CD4-positive, alpha-beta T cell treated with Interleukin-15 for 4 hours (primary cell): ENCODE measurements at regions not wholly inside any gene's neighbourhood (a gene's known extent, or its start where the extent isn't known, plus 50 kb on each side); places are given as distances from the start of the nearest gene placed in this dataset.
"Not testable (repeated sequence)": the region's sequence is repeated elsewhere in the genome, so short reads cannot be mapped to it uniquely, and the experiment has no call there.

Experiments used
- DNase-seq: peaks from one replicate; pipeline ENCODE4 v3.0.0-alpha.2; 2020; ENCODE audit warnings: low spot score

DNA sequence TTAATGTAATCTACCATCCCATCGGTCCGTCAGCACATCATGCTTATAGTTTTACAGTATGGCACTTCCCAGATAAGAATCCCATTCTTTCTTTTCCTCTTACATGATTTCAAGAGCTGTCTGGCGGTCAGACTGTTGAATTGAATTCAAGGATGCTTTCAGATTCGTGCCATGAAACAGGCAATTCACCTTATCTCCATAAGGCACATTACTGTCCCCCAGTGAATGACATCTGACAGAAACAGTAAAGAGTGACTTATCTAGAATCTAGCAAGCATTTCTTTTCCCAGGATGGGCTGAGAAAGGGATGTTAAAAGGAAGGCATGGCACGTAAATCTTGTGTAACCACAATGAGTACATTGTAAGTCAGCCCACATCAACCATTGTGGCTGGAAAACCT, 61.1 kb upstream of the SEM1 start:
- DNase-seq, result no peak

DNA sequence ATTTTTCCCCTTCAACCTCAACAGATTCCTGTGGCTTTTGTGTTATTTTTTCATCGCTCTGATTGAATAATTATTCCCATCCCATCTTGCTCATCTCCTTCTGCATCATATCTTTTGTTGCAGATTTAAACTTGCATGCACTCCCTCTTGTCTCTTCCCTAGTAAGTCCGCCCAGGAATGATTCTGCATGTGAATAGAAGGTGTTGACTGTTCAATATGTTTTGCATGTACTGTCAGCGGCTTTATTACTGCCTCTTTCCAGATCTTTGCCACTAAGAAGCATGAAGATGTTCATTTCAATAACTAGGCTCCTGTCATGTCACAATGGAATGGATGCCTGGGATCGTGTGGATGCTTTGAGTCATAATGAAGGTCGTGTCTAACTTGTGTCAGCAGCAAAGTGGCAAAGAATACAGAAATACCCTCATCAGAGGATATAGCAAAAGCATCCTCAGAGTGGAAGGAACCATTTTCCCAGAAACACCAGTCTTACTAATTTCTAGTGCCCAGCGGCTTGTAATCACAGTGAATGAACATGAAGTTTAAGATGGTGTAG, 62.6 kb upstream of the SEM1 start:
- no peak for DNase-seq

DNA sequence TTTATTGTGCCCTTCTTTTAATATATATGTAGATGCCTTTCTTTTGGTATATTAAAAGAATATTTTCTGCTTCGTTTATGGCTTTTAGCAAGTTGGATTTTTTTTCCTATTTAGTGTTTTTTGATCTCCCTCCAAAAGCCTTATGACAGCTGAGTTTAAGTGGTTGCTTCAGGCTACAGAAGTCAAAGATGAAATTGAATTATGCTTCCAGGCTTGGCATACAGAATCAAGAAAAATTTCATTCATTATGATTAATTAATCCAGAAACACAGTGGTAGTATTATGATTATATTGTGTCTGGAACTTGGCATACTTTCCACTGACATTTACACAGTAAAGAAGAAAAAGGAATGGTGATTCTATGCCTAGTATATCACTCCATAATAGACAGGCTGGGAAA, 63.8 kb upstream of the SEM1 start:
- no peak for DNase-seq

DNA sequence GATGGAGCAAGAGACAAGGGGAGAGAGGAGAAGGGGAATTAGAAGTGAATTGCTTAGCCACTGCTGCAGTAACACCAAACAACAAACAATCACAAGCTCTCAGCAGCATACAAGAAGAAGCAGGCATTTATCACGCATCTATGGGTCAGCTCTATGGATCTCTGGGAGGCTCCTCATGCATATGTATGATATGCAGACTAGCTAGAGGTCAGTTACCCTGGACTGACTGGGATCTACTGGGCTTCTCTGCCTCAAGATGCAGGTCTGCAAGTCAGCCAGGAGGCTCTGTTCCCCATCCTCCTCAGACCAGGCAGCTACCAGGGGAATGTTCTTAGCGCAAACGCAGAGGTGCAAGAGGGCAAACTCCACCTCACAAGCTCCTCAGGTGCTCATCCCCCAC, 64.7 kb upstream of the SEM1 start:
- no peak for DNase-seq

DNA sequence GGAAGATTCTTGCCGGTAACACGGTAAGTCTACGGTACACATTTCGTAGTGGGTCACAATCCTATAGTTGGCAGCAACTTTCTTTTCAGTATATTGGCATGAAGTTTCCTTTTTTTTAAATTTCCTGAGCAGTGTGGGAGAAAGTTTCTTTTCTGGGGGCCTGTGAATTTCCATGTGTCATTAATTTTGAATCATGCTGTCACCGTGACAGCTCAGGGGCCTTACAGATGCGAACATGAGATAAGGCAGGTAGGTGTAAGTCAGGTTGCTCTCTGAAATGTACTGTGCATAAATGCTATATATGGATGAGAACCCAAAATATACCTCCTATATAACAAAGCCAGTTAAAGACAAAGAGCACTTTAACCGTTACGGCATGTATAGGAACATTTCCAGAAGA, 65.4 kb upstream of the SEM1 start:
- DNase-seq, result no peak

DNA sequence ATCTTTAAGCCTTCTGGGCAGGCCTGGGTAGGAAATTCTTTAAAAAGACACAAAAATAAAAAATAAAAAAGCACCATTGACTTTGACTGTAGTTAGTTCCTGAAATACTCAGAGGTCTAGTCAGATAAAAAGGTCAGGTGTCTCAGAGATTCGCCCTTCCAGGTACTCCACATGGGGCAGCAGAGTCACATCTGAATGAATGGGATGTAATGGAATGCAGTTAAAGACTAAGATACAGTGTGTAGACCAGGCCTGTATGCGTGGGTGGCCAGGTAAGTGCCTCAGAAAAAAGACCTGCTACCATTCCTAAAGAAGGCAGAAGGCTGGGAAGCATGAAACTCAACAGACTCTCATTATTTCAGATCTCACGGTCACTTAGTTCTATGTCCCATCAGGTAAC, 68.6 kb upstream of the SEM1 start:
- no peak for DNase-seq

DNA sequence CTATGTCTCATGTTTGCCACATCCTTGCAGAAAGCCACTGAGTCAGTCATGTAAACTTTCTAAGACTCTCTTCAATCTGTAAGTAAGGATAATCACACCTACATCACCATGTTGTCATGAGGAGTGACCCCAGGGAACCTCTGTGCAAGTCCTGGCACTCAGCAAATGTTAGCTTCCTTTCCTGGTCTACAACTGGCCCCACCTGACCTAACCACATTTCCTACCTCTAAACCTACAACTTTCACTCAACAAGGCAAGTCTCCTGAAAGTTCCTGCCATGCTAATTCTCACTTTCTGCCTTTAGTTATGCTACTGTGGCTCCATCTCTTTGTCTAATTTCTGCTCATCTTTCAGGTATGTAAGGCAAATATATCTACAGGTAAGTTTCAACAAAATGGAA, 72.3 kb upstream of the SEM1 start:
- DNase-seq, result no peak

DNA sequence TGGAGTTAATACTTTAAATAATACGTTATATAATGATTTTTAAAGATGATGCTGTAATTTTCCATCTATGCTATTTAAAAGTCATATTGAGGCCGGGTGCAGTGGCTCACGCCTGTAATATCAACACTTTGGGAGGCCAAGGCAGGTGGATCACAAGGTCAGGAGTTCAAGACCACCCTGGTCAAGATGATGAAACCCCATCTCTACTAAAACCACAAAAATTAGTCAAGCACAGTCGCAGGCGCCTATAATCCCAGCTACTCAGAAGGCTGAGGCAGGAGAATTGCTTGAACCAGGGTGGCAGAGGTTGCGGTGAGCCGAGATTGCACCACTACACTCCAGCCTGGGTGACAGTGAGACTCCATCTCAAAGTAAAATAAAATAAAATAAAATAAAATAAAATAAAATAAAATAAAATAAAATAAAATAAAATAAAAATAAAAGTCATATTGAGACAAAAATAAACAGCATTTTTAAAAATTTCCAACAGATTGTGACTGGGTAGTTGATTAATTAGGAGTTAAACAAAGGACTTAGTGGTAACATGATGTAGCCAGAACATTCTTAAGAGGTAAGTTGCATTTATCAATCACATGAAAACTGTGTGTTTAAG, 73.1 kb upstream of the SEM1 start:
- not testable (repeated sequence) for DNase-seq

DNA sequence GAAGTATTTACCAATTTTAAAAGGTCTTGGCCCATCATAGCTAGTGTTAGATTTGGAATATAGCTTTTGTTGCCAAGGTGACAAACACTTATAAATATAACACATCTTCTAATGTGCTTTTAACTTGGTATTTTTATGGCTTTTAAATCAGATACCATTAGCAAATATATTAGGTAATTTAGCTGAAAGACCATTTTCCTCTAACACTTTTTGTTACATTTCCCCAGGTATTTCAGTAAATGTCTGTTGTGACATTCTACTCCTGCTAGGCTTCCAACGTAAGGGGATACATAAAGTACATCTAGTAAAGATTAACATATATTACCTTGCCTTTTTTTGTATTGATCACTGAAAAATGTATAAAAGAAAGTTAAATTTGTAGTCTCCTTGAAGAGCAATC, 75.0 kb upstream of the SEM1 start:
- DNase-seq, result no peak

DNA sequence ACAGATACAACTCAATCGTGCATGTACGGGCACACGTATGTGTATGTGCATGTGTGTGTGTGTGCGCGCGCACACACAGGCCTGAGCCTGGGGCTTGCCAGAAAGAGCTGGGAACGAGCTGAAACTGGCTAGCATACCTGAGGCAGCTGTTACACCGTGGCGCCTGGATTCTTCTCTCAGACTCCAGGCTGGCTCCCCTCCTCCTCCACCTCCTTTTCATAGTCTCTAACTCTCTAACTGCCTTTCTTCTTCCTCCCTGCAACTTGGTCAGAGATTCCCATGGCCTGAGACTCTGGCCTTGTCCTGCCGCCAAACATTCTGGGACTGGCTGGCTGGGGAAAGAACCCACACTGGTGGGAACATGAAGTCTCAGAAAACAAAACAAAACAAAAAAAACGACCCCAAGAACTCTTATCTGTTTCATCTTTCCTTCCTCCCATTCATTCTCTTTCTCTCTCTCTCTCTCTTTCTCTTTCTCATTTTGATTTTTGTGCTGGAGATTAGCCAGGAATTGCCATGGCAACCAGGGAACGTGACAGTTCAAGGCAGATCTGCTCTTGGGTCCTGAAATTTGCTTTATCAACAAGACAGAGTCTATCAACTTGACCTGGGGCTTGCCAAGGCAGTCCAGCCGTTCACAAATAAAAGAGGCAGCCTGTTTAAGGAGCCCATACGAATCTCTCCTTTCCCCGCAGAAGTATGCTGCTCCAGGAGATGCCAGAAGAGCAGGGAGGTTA, 76.8 kb upstream of the SEM1 start:
- DNase-seq, result no peak

DNA sequence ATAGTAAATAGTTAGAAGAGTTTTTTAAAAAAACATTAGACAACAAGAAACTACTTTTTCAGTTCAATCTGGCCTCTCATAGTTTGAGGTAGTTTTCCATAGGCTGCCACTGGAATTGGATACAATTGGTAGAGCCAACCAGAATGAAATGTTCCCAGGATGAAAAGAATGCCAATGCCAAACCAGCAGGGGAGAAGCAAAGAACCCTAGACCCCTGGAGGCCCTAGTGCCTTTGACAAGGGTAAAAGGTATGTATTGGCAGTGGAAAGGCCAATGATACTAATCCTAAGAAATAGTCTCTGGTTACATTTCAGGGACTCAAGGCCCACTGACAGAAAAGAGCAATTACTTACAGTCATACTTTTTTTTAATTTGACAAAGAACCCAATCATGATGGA, 77.4 kb upstream of the SEM1 start:
- DNase-seq, result no peak

DNA sequence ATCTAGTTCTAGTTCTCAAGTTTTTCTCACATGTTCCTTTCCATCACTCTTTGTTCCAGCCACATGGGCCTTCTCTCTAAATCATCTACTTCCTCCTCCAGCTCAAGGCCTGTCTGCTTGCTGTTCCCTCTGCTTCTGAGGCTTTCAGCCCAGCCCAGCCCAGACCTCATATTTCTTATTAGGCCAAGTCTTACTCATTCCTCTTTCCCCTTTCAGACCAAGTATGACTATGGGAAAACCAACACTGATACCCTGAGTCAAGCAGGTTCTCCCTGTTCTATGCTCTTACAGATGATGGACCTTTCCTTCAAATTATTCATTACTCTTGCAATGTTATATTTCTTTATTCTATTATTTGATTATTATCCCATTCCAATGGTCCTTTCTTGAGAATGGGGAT, 80.3 kb upstream of the SEM1 start:
- DNase-seq, result no peak

DNA sequence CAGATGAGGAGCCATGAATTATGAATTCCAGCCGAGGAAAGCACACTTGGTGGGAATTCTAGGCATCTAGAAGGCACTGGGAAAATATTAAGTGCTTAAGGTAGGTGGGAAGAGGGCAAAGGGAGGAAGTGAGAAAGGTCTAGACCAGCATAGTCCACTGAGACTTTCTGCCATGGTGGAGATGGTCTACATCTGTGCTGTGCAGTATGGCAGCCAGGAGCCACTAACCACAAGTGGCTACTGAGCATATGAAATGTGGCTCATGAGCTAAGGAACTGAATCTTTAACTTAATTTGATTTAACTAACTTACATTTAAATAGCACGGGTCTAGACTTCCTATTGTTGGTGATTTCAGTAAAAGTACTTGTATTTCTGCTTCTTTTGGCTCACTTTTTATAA, 82.5 kb upstream of the SEM1 start:
- no peak for DNase-seq

DNA sequence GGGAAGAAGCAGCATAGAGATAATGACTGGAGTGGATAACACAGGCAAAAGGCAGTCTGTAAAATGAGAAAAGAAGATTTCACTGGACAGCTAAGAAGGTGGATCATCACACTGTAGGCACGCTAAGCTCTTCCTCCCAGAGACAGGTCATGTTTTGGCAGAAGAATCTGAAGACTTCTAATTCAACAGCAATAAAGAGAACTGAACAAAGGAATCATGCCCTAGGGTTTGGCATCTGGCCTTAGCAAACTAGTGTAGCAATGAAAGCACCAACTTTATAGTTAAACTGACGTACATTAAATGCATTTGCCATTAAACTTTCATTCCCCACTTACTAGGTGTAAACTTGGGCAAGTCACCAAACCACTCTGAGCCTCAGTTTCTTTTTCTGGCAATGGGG, 84.4 kb upstream of the SEM1 start:
- DNase-seq, result no peak

DNA sequence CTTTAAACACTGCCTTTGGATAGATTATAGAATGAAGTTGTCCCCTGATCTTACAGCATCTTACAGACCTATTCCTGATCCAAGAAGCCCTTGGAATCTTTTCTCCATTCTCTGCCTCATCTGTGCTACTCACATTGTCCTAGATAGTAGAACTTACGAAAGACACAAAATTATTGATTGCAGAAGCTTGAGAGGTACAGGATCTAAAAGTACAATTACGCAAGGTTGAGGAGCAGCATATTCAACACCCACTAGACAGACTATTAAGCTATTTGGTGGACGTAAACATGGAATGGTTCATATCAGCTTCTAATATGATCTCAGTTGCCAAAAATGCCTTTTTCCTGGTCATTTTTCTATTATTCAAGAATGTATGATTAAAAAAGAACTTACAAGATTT, 90.5 kb upstream of the SEM1 start:
- DNase-seq, result no peak

DNA sequence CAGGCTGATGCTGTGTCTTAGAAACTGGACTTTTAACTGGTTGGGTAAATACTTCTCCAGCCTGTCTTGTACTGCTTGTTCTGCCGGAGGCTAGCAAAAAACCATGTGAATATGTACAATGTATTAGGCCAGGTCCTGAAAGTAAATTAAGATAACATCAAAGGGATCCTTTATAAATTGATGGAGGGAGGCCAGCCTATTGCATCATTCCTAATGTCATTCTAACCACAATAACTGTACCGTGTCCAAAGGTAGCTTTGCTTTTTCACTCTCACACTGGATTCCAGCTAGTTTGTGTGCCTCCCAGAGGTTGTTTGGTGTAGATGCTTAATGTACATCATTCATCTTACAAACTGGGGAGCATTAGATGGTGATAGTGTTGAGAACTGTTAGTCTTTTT, 91.2 kb upstream of the SEM1 start:
- DNase-seq, result no peak

DNA sequence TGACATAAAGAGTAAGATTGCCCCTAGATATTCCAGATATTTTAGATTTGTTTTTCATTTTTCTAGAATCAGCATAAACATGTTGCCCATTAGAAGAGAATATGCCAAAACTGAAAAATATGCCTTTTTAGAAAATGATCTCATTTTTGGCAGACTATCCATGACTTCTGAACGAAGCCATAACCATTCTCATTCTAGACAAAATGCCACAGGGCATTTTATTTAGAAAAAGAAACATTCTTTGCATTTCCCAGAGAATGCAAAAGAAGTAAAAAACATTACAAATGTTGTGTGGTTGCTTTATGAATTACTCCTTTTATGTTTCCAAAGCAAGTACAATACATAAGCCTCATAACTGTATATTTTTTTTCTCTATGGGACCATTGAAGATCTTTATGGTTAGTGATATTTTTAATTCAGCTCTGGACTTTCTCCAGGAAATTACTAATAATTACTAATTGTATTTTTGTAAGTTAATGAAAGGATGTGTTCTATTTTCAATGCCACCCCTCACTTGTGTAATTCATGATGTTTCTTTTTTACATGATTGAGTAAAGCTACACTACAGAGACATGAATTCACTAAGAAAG, 109.6 kb upstream of the SEM1 start:
- no peak for DNase-seq

DNA sequence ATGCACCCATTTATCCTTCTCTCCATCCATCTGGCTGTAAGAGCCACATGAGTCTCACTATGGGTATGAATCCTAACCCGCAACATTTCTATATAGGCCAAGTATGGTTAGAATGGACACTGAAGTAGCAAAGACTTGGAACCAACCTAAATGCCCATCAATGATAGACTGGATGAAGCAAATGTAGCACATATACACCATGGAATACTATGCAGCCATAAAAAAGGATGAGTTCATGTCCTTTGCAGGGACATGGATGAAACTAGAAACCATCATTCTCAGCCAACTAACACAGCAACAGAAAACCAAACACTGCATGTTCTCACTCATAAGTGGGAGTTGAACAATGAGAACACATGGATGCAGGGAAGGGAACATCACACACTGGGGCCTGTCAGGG, 111.5 kb upstream of the SEM1 start:
- not testable (repeated sequence) for DNase-seq

DNA sequence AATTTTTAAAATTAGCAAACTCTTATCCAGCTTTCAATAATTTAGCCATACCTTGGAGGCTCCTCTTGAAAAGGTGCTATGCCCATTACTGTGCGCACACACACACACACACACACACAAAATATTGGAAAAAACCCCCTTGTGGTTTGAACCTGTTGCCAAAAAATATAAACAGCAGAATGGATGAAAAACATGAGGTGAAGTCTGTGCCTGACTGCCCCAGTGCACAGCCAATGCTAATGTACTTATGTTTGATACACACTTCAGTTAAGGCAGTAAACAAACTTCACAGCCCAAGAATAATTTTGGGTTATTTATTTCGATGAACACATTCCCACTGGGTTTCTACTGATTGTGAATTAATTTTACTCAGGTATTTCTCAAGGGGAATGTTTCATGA, 113.2 kb upstream of the SEM1 start:
- no peak for DNase-seq

DNA sequence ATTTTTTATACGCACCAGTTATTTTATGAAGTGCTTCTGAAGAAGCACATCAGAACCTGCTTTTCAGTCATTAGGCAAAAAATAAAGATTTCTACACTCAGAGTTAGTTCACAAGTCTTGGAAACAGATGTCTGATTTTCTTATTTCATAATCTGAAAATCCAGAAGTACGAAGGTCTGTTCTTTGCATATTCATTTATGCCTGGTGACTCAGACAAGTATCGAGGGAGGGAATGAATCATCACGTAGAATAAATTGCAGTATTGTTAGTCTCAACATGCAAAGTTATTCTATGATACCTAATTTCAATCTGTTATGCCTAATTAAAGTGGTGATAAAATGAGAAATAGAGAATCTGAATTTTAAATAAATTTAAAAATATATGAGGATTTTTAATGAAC, 113.6 kb upstream of the SEM1 start:
- no peak for DNase-seq

DNA sequence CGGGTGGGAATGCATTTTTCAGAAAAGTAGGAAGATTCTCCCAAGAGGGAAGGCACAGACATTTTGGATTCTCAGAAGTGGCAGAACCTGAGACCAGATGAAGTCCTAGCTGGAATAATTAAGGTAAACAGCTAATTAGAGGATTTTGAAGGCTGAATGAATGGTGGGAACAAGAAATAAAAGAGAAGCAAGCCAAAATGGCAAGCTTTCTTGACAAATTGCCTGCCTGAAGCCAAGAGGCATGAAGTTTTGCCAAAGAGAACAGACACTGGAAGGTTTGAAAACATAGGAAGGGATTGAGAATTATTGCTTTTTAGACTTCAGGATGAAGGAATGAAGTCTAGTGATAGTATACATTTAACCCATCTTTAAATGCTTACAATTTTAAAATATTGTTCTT, 115.0 kb upstream of the SEM1 start:
- DNase-seq, result no peak

DNA sequence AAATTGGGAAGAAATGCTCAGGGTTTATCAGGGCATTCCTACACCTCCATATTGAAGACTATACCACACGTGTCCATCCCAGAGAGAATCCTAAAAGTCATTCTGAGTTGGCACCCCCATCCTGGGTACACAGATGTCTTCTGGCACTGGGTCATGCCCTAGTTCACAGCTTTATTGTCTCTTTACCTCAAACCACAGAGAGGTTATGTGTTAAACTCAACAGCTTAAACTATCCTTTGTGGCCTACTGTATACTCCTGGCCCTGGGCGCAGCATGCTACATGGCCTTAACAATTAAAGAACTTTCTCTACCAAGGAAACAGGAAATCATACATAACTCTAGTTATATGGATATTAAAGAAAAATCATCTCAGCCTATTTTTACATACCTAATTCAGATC, 115.6 kb upstream of the SEM1 start:
- DNase-seq, result no peak

DNA sequence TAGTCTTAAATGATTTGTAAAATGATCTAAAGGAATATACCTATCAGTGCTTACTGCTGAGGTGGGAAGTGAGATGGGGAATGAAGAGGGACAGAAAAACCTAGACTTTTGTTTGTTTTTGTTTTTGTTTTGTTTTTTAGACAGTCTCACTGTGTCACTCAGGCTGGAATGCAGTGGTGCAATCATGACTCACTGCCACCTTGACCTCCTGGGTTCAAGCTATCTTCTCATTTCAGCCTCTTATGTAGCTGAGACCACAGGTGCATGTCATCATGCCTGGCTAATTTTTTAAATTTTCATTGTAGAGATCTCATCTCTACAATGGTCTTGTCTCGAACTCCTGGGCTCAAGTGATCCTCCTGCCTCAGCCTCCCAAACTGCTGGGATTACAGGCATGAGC, 116.4 kb upstream of the SEM1 start:
- no peak for DNase-seq

DNA sequence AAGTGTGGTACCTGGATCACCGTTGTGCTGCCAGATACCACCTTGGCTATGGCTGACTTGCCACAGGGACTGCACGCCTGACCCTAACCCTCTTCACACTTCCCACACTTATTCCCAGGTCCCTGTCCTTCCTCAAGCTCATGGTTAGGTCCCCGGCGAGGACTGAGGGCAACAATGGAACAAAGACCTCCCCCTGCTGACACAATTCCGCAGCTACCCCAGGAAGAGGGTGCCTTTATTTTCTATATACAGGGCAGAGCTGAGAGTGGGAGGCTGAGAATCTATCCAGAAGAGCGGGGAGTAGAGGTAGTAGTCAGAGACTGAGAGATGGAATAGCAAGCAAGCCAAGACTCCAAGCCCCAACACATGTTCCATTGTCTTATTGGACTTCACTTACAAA, 118.1 kb upstream of the SEM1 start:
- DNase-seq, result no peak
